Panc1 (cell line): ENCODE measurements at regions not wholly inside any gene's neighbourhood (a gene's known extent, or its start where the extent isn't known, plus 50 kb on each side); places are given as distances from the start of the nearest gene placed in this dataset.

ENCODE experiments used
- ATAC-seq: fragments of 200-7000 bp; cut with Tn5 transposase; 2 replicates; pipeline ENCODE4 v1.9.1; 2020; ENCODE audit warnings: mild to moderate bottlenecking, moderate library complexity
- BruUV-seq: library from RNA; stranded (reverse); fragments of 400-500 nt; replicated peaks from 2 replicates; lab custom pipeline; 2021; lab: Mats Ljungman, UMichigan
- CTCF ChIA-PET: fragments of 300-600 bp; sonication (Branson Sonifier 250); formaldehyde crosslinking; loops from one replicate; lab custom pipeline; 2022; ENCODE audit warnings: antibody characterized with exemption; lab: Charles Lee
- POLR2A ChIA-PET: fragments of 300-600 bp; sonication (Branson Sonifier 250); formaldehyde crosslinking; loops from one replicate; lab custom pipeline; 2022; ENCODE audit warnings: antibody characterized with exemption; lab: Charles Lee
- DNase-seq: peaks from one replicate; pipeline ENCODE4 v3.0.0-alpha.2; 2010; ENCODE audit warnings: low read depth, low spot score
- H3K27ac ChIP-seq: 2 replicates; pipeline ENCODE4 v1.5.1; 2011; ENCODE audit warnings: mild to moderate bottlenecking, low read length, inconsistent platforms
- H3K27me3 ChIP-seq: fragments of 200-500 bp; sonication (Bioruptor generic); 2 replicates; pipeline ENCODE4 v1.6.0; 2014; ENCODE audit warnings: low read length, inconsistent platforms; ENCODE audit not compliant: control insufficient read depth, insufficient read depth
- H3K36me3 ChIP-seq: fragments of 200-500 bp; sonication (Bioruptor generic); 2 replicates; pipeline ENCODE4 v1.5.1; 2014; ENCODE audit warnings: inconsistent platforms, mild to moderate bottlenecking, low read length, moderate library complexity; ENCODE audit not compliant: control insufficient read depth, insufficient read depth
- H3K4me1 ChIP-seq: 2 replicates; pipeline ENCODE4 v1.5.1; 2011; ENCODE audit warnings: inconsistent platforms, mild to moderate bottlenecking, low read length, moderate library complexity; ENCODE audit not compliant: control insufficient read depth, insufficient read depth
- H3K4me3 ChIP-seq, 2 experiments: 2 replicates each; pipeline ENCODE4 v1.5.1; 2011 to 2012; ENCODE audit warnings: low read depth in 2 of 2, low read length in 2 of 2, mild to moderate bottlenecking in 2 of 2, inconsistent platforms in 1 of 2, moderate library complexity in 1 of 2
- H3K9me3 ChIP-seq: fragments of 200-500 bp; sonication (Bioruptor generic); 2 replicates; pipeline ENCODE4 v1.5.1; 2014; ENCODE audit warnings: low read depth, mild to moderate bottlenecking, inconsistent platforms, low read length, moderate library complexity; ENCODE audit not compliant: control insufficient read depth, insufficient read depth
- POLR2AphosphoS5 ChIP-seq: IDR thresholded peaks from 2 replicates; pipeline ENCODE4 v1.6.1; 2012; ENCODE audit warnings: mild to moderate bottlenecking, low read depth, low read length, moderate library complexity
- SIN3A ChIP-seq: IDR thresholded peaks from 2 replicates; pipeline ENCODE4 v1.6.1; 2012; ENCODE audit warnings: low read depth, mild to moderate bottlenecking, low read length, moderate library complexity, borderline replicate concordance; ENCODE audit not compliant: insufficient read depth
- TCF7L2 ChIP-seq: IDR thresholded peaks from 2 replicates; pipeline ENCODE4 v1.6.1; 2011; ENCODE audit warnings: mild to moderate bottlenecking, low read depth, low read length, inconsistent platforms
- in situ Hi-C: cut with HindIII; loops from 2 replicates; pipeline ENCODE4 v1.10.0; 2016; ENCODE audit warnings: low sequenced_read_pairs, low pct_unique_long_range_greater_than_20kb
- intact Hi-C: fragments of 100-400 bp; cut with micrococcal nuclease; formaldehyde crosslinking; loops from one replicate; pipeline ENCODE4 v1.10.0; 2022; ENCODE audit not compliant: unreplicated experiment
- TF ChIP-seq, protein P1 (sequence below), 2 experiments: IDR thresholded peaks; 2 replicates each; pipeline ENCODE4 v1.6.1; 2011 to 2012; ENCODE audit warnings: low read depth in 2 of 2, control low read depth in 1 of 2, low read length in 1 of 2, mild to moderate bottlenecking in 1 of 2, moderate library complexity in 1 of 2; ENCODE audit not compliant: insufficient read depth in 1 of 2
- TF ChIP-seq, protein P2 (sequence below): fragments of 450-650 bp; IDR thresholded peaks from 2 replicates; pipeline ENCODE4 v1.5.1; 2017; ENCODE audit warnings: mild to moderate bottlenecking

DNA sequence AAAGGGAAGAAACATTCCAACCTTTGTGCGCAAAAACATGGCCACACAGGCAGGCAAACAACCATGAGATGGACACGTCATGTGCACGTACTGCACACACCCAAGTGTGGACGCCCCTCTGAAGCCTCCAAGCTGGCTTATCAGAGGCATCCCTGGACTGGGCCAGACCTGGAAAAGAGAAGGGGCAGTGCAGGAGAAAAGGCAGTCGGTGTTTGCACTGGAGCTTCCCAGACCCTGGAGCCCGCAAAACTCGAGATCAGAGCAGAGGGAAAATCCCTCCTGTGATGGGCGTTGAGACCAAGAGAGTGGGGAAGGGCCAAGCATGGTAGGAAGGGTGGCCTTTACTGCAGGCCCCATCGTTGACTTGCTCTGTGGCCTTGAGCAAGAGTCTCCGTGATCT lies 269.5 kb downstream of the CYRIA start:
- Histone ChIP-seq H3K27me3 (no peaks in the 10 kb centered on the region), H3K9me3 (no peaks in the 10 kb centered on the region), H3K4me1 (no peaks in the 10 kb centered on the region), H3K36me3 (no peaks in the 10 kb centered on the region), H3K27ac (no peak overlapping the region), H3K4me3 (no peak overlapping the region)
- CTCF ChIA-PET: no interaction called here
- TF ChIP-seq SIN3A (no peak), TCF7L2 (no peak), POLR2AphosphoS5 (no peak)
- TF ChIP-seq, protein P1, sequence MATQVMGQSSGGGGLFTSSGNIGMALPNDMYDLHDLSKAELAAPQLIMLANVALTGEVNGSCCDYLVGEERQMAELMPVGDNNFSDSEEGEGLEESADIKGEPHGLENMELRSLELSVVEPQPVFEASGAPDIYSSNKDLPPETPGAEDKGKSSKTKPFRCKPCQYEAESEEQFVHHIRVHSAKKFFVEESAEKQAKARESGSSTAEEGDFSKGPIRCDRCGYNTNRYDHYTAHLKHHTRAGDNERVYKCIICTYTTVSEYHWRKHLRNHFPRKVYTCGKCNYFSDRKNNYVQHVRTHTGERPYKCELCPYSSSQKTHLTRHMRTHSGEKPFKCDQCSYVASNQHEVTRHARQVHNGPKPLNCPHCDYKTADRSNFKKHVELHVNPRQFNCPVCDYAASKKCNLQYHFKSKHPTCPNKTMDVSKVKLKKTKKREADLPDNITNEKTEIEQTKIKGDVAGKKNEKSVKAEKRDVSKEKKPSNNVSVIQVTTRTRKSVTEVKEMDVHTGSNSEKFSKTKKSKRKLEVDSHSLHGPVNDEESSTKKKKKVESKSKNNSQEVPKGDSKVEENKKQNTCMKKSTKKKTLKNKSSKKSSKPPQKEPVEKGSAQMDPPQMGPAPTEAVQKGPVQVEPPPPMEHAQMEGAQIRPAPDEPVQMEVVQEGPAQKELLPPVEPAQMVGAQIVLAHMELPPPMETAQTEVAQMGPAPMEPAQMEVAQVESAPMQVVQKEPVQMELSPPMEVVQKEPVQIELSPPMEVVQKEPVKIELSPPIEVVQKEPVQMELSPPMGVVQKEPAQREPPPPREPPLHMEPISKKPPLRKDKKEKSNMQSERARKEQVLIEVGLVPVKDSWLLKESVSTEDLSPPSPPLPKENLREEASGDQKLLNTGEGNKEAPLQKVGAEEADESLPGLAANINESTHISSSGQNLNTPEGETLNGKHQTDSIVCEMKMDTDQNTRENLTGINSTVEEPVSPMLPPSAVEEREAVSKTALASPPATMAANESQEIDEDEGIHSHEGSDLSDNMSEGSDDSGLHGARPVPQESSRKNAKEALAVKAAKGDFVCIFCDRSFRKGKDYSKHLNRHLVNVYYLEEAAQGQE (IDR thresholded peaks at IDR 0.05; ENCODE audit: insufficient read depth in 1 of 2, low read depth in 2 of 2, low read length in 1 of 2): no peak
- TF ChIP-seq, protein P2, sequence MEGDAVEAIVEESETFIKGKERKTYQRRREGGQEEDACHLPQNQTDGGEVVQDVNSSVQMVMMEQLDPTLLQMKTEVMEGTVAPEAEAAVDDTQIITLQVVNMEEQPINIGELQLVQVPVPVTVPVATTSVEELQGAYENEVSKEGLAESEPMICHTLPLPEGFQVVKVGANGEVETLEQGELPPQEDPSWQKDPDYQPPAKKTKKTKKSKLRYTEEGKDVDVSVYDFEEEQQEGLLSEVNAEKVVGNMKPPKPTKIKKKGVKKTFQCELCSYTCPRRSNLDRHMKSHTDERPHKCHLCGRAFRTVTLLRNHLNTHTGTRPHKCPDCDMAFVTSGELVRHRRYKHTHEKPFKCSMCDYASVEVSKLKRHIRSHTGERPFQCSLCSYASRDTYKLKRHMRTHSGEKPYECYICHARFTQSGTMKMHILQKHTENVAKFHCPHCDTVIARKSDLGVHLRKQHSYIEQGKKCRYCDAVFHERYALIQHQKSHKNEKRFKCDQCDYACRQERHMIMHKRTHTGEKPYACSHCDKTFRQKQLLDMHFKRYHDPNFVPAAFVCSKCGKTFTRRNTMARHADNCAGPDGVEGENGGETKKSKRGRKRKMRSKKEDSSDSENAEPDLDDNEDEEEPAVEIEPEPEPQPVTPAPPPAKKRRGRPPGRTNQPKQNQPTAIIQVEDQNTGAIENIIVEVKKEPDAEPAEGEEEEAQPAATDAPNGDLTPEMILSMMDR: no peak
- ATAC-seq: no peak
- no TSS peak for BruUV-seq
- POLR2A ChIA-PET: no interaction called here
- intact Hi-C loops (no loop called here), in situ Hi-C loops (no loop called here)
- no peak for DNase-seq

DNA sequence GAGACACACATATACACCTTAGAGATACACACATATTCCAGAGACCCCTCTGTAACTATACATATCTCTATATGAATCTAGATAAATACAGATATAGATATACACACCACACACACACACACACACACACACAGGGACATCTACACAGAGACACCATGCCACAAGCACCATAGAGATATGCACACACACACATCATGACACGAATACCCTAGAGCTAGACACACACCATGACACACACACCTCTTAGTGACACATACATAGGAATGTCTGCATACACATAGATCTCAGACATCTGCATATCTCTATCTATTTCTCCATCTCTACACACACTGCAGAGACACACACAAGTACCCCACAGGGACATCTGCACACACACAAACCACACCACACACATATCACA lies 270.0 kb downstream of the CYRIA start:
- ATAC-seq: no peak

More for the DNA sequence above, 270.0 kb downstream of the CYRIA start:
- BruUV-seq: no TSS peak
- Histone ChIP-seq H3K9me3 (no peaks in the 10 kb centered on the region), H3K4me1 (no peaks in the 10 kb centered on the region), H3K27me3 (no peaks in the 10 kb centered on the region), H3K36me3 (no peaks in the 10 kb centered on the region), H3K27ac (no peak overlapping the region), H3K4me3 (no peak overlapping the region)
- ChIA-PET POLR2A (no interaction called here), CTCF (no interaction called here)
- intact Hi-C loops (no loop called here), in situ Hi-C loops (no loop called here)
- TF ChIP-seq, protein P1 (IDR thresholded peaks at IDR 0.05; ENCODE audit: insufficient read depth in 1 of 2, low read depth in 2 of 2, low read length in 1 of 2): no peak
- TF ChIP-seq, protein P2: no peak
- TF ChIP-seq TCF7L2: no peak
- no peak for TF ChIP-seq POLR2AphosphoS5
- TF ChIP-seq SIN3A: no peak
- no peak for DNase-seq
